ENCODE measurements at regions not wholly inside any gene's neighbourhood (a gene's known extent, or its start where the extent isn't known, plus 50 kb on each side); places are given as distances from the start of the nearest gene placed in this dataset.
A peak's percentile ranks its signal among the peaks of the same experiment; 100 is the strongest.

GRCh38 chr16:76787394-76787793, 403.6 kb upstream of the MON1B start:
- Histone ChIP-seq H3K4me2 (ENCODE audit: low read length) (no peak overlapping the region), H3F3A (ENCODE audit: low read length, unreplicated experiment) (no peaks in the 10 kb centered on the region), H2AFZ (ENCODE audit: low read length) (0 out of 2 replicates have a peak overlapping the region, but pooled peaks have one; percentile 30), H3K4me1 (ENCODE audit: insufficient read depth, low read length) (peaks cover 23% of the 10 kb centered on the region), H3K9me3 (ENCODE audit: low read length) (no peaks in the 10 kb centered on the region), H3K79me2 (ENCODE audit: low read length) (no peaks in the 10 kb centered on the region), H3K27ac (ENCODE audit: low read length) (no peak overlapping the region), H3K4me3 (ENCODE audit: low read length) (no peak overlapping the region), H4K20me1 (ENCODE audit: low read length) (no peaks in the 10 kb centered on the region), H3K36me3 (ENCODE audit: low read depth, low read length) (no peaks in the 10 kb centered on the region), H3K9me2 (replicated peaks; ENCODE audit: low read length) (no peaks in the 10 kb centered on the region), H3K9ac (ENCODE audit: low read length) (no peak overlapping the region), H3K27me3 (ENCODE audit: low read length) (no peaks in the 10 kb centered on the region)
- POLR2A ChIA-PET (ENCODE audit: unreplicated experiment), result no interaction called here
- intact Hi-C loops (cut with micrococcal nuclease), result no loop called here
- no TSS peak for BruUV-seq (replicated peaks)
- no peak for ATAC-seq
- peak; percentile 44 for DNase-seq
- CTCF ChIA-PET, result no interaction called here
- TF ChIP-seq CTCF (conservative IDR thresholded peaks at IDR 0.05; ENCODE audit: low read depth, low read length), result no peak
- no peak for TF ChIP-seq EZH2 (IDR thresholded peaks at IDR 0.05; ENCODE audit: low read length, unreplicated experiment)
- no peak for TF ChIP-seq EZH2phosphoT487 (IDR thresholded peaks at IDR 0.05; ENCODE audit: borderline replicate concordance, low read length)

GRCh38 chr16:76791151-76791550, 399.8 kb upstream of the MON1B start:
- ATAC-seq (no peak), DNase-seq (no peak)
- Histone ChIP-seq H3K27ac (ENCODE audit: low read length) (no peak overlapping the region), H3K27me3 (ENCODE audit: low read length) (no peaks in the 10 kb centered on the region), H3K36me3 (ENCODE audit: low read depth, low read length) (no peaks in the 10 kb centered on the region), H3K79me2 (ENCODE audit: low read length) (no peaks in the 10 kb centered on the region), H3K9ac (ENCODE audit: low read length) (no peak overlapping the region), H2AFZ (ENCODE audit: low read length) (no peak overlapping the region), H3K4me3 (ENCODE audit: low read length) (no peak overlapping the region), H3F3A (ENCODE audit: low read length, unreplicated experiment) (no peaks in the 10 kb centered on the region), H3K9me2 (replicated peaks; ENCODE audit: low read length) (no peaks in the 10 kb centered on the region), H3K4me1 (ENCODE audit: insufficient read depth, low read length) (peaks cover 8% of the 10 kb centered on the region), H3K9me3 (ENCODE audit: low read length) (no peaks in the 10 kb centered on the region), H3K4me2 (ENCODE audit: low read length) (no peak overlapping the region), H4K20me1 (ENCODE audit: low read length) (no peaks in the 10 kb centered on the region)
- ChIA-PET POLR2A (ENCODE audit: unreplicated experiment) (no interaction called here), CTCF (no interaction called here)
- BruUV-seq (replicated peaks), result no TSS peak
- intact Hi-C loops (cut with micrococcal nuclease), result no loop called here
- TF ChIP-seq CTCF (conservative IDR thresholded peaks at IDR 0.05; ENCODE audit: low read depth, low read length) (no peak), EZH2 (IDR thresholded peaks at IDR 0.05; ENCODE audit: low read length, unreplicated experiment) (no peak), EZH2phosphoT487 (IDR thresholded peaks at IDR 0.05; ENCODE audit: borderline replicate concordance, low read length) (no peak)

GRCh38 chr16:76796416-76796815, 394.6 kb upstream of the MON1B start:
- Histone ChIP-seq H3K79me2 (ENCODE audit: low read length) (no peaks in the 10 kb centered on the region), H3K36me3 (ENCODE audit: low read depth, low read length) (no peaks in the 10 kb centered on the region), H2AFZ (ENCODE audit: low read length) (peak overlapping the region; percentile 57), H3K4me2 (ENCODE audit: low read length) (peak overlapping the region; percentile 82), H4K20me1 (ENCODE audit: low read length) (no peaks in the 10 kb centered on the region), H3K9ac (ENCODE audit: low read length) (peak overlapping the region; percentile 80), H3K9me2 (replicated peaks; ENCODE audit: low read length) (no peaks in the 10 kb centered on the region), H3K9me3 (ENCODE audit: low read length) (no peaks in the 10 kb centered on the region), H3K4me3 (ENCODE audit: low read length) (peak overlapping the region; percentile 54; the same call in 1 of the 2 replicates), H3K27ac (ENCODE audit: low read length) (peak overlapping the region; percentile 93), H3K4me1 (ENCODE audit: insufficient read depth, low read length) (peaks cover 25% of the 10 kb centered on the region), H3F3A (ENCODE audit: low read length, unreplicated experiment) (no peaks in the 10 kb centered on the region), H3K27me3 (ENCODE audit: low read length) (no peaks in the 10 kb centered on the region)
- TF ChIP-seq CTCF (conservative IDR thresholded peaks at IDR 0.05; ENCODE audit: low read depth, low read length), result no peak
- no peak for TF ChIP-seq EZH2 (IDR thresholded peaks at IDR 0.05; ENCODE audit: low read length, unreplicated experiment)
- TF ChIP-seq EZH2phosphoT487 (IDR thresholded peaks at IDR 0.05; ENCODE audit: borderline replicate concordance, low read length), result no peak
- intact Hi-C loops (cut with micrococcal nuclease), result loop anchor here (2.0 to 5.0 kb wide), 3 partner anchors 16 to 69 kb away; no protein-coding TSS in a partner anchor
- ChIA-PET POLR2A (ENCODE audit: unreplicated experiment) (no interaction called here), CTCF (interaction anchor here (0.7 kb wide), 1 partner anchor 62 kb away, joined by 9 read pairs; no protein-coding TSS in a partner anchor)
- no TSS peak for BruUV-seq (replicated peaks)
- peak; percentile 58 for DNase-seq
- peak; percentile 59 for ATAC-seq
